GM18868 (cell line): ENCODE measurements at regions not wholly inside any gene's neighbourhood (a gene's known extent, or its start where the extent isn't known, plus 50 kb on each side); places are given as distances from the start of the nearest gene placed in this dataset.

Experiments used
- ATAC-seq: cut with Tn5 transposase; IDR thresholded peaks from one replicate; pipeline ENCODE4 v1.9.1; 2021; ENCODE audit warnings: mild to moderate bottlenecking, moderate library complexity; ENCODE audit not compliant: unreplicated experiment

DNA sequence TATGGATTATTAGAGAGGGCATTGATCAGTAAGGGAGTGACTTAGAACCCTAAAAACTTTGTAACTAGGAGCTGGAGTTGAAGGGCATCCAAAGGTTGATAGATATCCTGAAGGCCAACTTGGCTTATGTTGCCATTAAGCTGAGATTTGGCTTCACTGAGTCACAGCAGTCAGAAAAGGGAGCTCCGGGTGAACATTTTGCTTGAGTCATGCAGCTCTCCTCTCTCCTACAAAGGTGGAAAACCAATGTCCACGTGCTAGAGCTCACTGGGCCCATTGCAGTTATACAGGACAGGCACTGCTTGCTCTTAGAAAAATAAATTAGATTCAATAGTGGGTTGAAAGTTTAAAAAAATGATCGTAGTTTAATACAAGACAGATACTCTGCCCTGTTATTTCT, 87.3 kb upstream of the LRIG3 start:
- ATAC-seq: no peak

DNA sequence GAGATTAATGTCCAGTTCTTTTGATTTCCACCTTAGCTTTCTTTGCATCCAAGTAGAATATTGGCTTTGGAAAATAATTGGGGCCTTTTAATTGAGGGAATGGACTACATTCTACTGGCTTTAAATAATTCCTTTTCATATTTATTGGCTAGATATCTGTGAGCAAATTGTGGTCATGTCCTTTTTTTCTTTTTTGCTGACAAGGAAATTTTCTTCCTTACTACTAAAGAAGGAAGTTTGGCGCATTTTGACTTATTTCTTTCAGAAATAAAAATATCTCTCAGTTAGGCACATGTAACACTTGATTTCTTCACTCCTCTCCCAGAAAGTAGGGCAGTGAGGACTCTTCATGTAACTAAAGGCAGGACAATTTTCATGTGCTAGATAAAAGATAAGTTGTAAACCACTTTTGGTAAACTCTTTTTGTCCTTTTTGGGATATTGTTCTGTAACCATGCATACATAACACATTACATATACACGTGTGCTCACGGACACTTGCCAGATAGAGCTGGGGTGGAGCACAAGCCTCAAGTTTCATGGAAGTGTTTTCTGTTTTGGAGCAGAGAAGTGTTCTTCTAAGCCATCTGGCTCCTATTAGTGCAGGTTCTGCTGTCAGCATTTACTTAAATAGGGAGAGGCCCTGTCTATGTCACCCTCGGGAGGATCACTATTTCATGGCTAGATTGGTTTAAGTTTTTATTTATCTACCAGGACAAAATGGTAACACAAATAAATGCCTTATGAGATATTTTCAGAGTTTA, 85.1 kb upstream of the LRIG3 start:
- no peak for ATAC-seq

DNA sequence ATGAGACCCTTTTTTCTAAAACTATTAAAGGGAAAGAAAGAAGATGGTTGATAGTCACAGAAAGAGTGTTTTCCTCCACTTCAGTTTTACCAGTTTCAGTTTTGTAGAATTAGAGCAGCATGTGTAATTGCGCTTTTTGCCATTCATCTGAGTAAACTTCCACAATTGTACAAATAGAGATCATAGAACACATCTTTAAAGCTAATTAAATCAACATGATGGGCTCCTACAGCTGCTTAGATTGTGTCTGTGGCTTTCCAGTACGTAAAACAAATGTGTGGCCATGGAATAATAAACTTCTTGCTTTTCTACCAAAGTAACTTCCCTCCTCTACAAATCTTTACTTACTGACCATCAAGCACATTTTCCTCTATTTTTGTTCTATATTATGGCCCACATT, 84.2 kb upstream of the LRIG3 start:
- no peak for ATAC-seq

DNA sequence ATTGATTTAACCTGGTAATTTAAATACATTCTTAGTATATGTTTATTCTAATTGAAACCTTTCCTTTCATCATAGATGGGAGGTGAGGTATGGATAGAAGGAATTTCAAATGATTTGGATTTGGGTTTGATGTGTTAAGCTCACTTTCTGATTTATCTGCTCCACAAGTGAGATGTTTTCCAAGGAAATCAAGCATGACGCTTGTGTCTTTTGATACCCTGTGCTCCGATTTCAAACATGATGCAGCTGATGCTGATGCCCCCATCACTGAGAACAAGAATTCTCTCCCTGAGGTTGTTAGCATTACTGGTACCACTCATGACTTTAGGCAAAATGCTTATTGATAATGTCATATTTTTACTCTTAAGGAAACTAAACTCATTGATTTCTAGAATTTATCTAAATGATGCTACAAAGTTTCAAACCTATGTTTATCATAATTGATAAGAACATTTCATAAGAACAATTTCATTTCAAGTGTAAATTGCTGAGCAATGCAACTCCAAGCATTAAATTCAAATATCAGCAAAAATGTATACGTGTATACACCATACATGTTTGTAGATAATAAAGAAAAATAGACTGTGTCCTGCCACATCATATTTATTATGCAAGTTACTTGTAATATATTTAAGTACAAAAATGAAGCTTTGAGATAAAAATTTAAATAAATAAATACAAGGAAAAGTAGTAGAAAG, 75.5 kb upstream of the LRIG3 start:
- no peak for ATAC-seq

DNA sequence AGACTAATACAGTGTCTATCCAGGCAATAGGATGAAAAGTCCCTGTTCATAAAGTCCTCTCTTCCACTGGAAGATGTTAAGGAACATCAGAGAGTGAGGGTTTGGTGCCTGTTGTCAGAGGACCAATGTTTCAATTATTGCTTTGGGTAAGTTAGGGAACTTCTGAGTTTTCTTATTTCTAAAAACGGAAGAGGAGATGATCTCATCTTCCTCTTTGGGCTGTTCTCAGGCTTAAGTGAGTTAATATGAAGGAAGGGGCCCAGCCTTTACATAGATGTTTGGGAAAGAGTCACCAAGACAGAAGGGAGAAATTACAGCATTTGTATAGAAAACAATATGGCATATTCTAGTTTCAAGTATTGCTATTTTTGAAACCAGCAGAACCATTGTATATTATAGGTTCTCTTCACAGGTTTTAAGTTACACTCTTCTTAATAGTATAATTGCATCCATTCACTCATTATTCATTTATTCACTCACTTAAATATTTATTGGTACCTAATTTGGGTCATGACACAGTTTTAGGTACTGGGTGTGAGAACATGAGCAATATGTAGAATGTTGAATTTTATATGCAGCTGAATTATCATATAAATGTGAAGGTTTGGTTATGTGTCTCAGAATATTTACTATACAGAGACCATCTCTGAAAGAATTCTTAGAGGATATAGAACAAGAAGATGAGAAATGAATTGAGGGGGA, 68.5 kb upstream of the LRIG3 start:
- no peak for ATAC-seq

DNA sequence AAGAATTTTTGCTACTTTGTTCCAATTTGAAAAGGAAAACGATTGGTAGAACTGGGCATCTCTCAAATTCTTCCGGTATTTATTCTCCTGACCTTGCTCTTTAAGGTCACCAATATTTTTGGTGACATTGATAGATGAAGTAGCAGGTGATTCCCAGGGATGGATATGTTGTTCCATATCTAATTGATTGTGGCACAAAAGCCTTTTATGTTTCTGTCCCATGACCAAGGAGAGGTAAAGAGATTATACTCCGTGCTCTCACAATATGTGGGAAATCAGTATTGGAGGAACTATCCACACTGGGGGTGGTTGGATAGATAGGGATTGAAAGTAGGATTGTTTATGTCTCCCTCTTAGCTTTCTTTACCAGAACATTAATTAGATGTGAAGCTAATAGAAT, 61.7 kb upstream of the LRIG3 start:
- no peak for ATAC-seq

DNA sequence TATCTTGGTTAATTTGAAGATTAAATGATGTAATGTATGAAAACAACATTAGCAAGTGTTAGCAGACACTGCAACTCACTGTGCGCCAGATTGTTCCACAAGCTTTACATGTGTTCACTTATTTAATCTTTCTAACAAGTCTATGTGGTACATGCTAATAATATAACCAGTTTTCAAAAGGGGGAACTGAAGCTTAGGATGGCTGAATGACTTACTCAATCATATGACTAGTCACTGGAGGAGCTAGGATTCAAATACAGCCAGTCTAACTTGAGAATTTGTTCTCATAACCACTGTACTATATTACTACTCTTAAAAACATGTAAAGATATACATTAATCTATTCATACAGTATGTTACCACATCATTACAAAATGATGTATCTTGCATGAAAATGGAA, 60.5 kb upstream of the LRIG3 start:
- ATAC-seq: peak; percentile 79

DNA sequence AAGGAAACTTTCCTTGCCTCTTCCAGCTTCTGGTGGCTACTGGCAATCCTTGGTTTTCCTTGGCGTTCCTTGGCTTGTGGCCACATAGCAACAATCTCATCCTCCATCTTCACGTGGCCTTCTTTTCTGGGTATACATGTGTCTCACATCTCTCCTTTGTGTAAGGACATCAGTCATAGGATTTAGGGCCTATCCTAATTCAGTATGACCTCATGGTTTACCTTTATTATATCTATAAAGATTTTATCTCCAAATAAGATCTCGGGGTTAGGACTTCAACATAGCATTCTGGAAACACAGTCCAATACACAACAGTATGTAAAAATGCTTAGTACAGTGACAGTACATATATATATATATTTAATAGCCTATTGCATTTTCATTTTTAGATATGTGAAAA, 58.4 kb upstream of the LRIG3 start:
- no peak for ATAC-seq

DNA sequence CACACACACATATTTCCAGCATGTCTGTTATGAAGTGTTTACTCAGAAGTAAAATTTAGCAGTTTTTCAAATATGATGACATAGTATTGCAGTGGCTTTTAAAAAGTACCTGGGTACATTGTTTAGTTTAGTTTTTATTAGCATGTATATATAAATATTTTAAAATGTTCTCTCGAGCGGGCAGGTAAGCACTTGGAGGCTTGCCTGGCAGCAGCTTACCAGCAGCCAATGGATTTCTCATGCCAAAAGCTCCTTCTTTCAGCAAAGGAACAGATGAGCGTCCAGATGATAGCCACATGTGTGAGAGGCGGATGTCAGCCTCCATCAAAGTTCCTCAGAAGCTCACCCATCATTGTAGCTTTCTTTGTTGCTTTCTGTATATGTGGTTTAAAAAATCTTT, 57.2 kb upstream of the LRIG3 start:
- no peak for ATAC-seq

DNA sequence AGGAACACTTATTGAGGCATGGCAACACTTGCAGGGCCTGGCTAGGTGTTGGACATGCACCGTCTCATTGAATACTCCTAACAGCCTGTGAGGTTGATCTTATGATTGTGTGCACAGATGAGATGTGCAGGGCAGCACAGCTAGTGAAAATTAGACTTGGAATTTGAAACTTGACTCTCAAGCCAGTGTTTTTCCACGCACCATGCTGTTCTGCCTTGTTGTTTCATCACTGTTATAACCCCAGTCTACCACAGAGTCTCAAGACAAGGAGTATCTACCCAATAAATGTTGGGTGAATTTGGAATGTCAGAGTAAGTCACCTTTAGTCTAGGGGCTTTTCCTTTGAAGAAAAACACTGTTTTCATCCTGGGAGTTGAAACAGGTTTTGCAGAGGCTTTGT, 55.8 kb upstream of the LRIG3 start:
- ATAC-seq: no peak
